SW 1271 (cell line): ENCODE measurements at regions not wholly inside any gene's neighbourhood (a gene's known extent, or its start where the extent isn't known, plus 50 kb on each side); places are given as distances from the start of the nearest gene placed in this dataset.
"Not testable (repeated sequence)": the region's sequence is repeated elsewhere in the genome, so short reads cannot be mapped to it uniquely, and the experiment has no call there.

Source experiments
- DNase-seq, 2 experiments: peaks; one replicate each; lab custom pipeline; 2025; lab: John Stamatoyannopoulos, UW

DNA sequence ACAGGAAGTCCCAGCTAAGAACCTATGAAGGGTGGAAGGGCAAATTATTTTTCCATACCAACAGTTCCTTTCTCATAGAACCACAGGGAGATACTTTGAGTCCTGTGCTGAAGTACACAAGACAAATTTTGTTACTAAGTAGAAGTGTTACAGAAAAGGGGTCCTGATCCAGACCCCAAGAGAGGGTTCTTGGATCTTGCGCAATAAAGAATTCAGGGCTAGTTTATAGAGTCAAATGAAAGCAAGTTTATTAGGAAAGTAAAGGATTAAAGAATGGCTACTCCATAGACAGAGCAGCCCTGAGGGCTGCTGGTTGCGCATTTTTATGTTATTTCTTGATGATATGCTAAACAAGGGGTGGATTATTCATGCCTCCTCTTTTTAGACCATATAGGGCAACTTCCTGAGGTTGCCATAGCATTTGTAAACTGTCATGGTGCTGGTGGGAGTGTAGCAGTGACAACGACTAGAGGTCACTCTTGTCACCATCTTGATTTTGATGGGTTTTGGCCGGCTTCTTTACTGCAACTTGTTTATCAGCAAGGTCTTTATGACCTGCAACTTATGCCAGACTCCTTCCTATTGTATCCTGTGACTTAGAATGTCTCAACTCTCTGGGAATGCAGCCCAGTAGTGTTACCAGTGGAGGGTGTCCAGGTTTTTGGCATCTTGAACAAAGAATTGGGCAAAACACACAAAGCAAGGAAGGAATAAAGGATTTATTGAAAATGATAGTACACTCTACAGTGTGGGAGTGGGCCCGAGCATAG is 409.4 kb downstream of the SH2D4B start:
- no peak for DNase-seq

GRCh38 chr10:80949785-80950184 is 412.1 kb downstream of the SH2D4B start:
- DNase-seq: no peak

- DNase-seq: no peak
Observed at GRCh38 chr10:80952436-80952835, 414.7 kb downstream of the SH2D4B start.

- DNase-seq: no peak
Observed at GRCh38 chr10:80957161-80957560, 419.5 kb downstream of the SH2D4B start.

DNA sequence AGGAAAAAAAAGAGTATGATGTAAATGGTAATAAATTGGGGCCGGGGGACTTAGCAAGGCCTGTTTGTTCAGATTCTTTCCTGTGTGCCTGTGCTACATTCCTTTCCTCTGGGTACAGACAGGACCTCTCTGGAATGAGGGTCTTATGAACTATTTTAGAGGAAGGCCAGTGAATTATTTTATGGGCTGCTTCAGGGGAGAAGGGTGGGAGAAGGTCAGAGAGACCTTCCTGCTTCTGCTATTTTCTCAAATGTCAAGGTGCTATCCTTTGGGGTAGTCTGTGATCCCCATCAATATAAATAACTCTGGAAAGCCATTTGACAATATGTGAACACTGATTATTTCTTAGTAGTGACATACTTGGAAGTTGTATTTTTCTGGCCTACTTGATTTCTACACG is 426.5 kb downstream of the SH2D4B start:
- DNase-seq: no peak

- DNase-seq: no peak
Observed at GRCh38 chr10:80964955-80965614, 427.4 kb downstream of the SH2D4B start.

- no peak for DNase-seq
Observed at GRCh38 chr10:80966326-80966986, 428.8 kb downstream of the SH2D4B start.

DNA sequence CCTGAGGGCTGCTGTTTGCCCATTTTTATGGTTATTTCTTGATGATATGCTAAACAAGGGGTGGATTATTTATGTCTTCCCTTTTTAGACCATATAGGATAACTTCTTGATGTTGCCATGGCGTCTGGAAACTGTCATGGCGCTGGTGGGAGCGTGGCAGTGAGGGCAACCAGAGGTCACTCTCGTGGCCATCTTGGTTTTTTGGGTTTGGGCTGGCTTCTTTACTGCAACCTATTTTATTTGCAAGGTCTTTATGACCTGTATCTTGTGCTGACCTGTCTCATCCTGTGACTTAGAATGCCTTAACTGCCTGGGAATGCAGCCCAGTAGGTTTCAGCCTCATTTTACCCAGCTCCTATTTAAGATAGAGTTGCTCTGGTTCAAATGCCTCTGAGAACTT is 429.7 kb downstream of the SH2D4B start:
- not testable (repeated sequence) for DNase-seq

DNA sequence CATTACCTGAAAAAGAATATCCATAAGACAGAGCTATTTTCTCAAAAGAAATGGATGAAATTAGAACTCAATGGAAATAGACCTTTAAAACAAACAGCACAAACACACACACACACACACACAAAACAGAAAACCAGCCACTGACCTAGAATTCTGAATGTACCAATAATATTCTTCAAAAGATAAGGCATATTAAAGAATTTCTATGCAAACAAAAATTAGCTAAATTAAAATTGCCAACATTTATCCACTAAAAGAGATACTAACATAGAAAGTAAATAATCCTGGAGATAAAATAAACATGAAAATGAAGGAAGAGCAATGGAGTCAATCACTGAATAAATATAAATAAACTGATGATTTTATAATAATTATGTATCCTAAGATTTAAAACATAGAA is 431.2 kb downstream of the SH2D4B start:
- DNase-seq: no peak

DNA sequence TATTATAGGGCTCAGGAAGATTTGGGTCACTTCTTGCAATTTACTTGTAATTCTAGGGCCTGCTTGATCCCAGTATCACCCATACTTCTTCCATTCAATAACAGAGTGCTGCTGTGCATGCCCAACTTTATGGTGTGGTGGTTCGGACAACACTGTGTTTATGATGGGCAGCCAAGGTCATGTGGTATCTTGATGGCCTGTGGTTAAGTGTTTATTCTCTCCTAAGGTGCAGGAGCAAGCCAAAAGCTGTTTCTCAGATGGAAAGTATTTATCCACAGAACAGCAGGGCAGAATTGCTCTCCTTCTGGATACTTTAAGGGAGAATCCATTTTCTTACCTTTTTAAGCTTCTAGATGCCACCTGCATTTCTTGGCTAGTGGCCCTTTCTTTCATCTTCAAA is 433.8 kb downstream of the SH2D4B start:
- no peak for DNase-seq

DNA sequence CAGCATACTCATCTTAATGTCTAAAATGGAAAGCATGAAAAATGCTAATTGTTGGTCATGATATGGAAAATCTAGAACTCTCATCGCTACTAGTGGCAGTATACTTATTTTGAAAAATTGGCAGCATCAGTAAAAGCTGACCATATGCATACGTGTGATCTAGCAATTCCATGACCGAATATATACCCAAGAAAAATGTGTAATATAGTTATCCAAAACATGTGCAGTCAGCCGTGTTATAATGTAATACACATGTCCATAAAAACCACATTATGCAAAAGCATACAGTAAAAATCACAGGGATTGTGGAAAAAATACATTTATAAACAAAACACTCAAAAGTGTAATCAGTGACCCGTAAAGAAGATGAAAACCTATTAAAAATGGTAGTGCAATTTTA is 439.0 kb downstream of the SH2D4B start:
- no peak for DNase-seq

DNA sequence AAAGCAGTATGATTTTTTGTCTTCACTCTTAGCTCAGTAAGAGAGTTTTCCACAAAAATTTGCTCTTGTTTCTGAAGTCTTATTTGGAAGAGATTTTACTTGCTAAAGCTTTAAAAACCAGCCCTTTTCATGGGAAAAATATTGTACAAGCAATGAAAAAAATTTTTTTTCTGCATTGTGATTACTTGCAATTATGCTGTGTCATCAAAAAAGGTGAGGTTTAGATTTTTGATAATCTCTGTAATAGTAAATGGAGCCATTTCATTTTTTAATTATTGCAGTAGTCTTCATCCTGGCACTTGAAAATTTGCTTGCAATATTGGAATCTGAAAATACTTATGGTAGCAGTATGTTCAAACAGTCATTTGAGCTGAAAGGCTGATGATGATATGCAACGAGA is 447.4 kb downstream of the SH2D4B start:
- DNase-seq: no peak

DNA sequence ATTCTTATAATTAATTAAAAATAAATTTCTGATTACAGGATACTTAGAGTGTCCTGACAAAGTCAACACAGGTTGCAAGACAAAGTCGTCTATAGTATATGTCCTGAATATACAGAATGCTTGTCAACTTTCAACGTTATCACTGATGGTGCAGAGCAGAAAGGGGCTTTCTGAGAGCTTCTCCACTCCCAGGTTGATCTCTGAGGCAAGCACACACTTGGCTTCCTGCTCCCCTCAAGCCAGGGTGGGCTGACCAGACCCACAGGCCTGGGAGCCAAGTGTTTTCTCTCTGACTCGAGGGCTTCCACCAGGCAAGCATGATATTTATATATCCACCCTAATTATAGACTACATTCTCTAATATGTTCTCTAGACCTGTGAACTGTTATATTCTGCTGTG is 448.9 kb downstream of the SH2D4B start:
- no peak for DNase-seq

- no peak for DNase-seq
Observed at GRCh38 chr10:80988755-80989154, 451.1 kb downstream of the SH2D4B start.

- no peak for DNase-seq
Observed at GRCh38 chr10:80996615-80997193, 459.0 kb downstream of the SH2D4B start.

DNA sequence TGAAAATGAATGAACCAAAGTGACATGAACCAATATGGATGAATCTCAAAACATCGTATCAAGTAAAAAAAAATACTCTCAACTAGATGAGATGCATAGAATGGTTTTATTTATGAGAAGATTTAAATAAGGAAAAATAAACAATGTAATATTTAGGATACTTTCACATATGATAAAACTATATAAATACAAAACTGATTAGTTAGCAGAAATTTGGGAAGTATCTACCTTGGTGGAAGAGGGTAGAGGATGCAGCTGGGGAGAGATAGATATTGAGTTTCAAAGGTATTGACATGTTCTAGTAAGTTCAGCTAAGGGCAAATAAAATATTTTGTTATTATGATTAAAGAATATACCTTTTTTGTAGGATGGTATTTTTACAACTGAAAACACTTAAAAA is 463.1 kb downstream of the SH2D4B start:
- DNase-seq: no peak

GRCh38 chr10:81002382-81002781 is 464.7 kb downstream of the SH2D4B start:
- no peak for DNase-seq

GRCh38 chr10:81007872-81008271 is 470.2 kb downstream of the SH2D4B start:
- no peak for DNase-seq

DNA sequence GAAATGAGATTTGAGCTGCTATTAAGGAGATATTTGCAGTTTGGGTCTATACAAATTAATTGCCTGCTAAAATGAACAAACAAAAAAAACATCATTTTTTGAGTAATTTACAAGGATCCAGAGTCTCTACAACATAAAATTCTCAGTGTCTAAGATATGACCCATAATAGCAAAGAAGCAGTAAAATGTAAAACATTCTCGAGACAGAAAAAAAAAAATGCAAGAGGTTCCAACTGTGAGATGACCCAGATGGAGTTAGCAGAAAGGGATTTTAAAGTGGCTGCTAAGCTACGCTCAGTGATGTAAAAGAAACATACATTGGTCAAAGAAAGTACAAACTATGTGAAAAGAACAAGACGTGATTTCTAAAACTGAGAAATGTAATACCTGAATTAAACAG is 471.0 kb downstream of the SH2D4B start:
- DNase-seq: no peak

- no peak for DNase-seq
Observed at GRCh38 chr10:81009296-81009695, 471.6 kb downstream of the SH2D4B start.

DNA sequence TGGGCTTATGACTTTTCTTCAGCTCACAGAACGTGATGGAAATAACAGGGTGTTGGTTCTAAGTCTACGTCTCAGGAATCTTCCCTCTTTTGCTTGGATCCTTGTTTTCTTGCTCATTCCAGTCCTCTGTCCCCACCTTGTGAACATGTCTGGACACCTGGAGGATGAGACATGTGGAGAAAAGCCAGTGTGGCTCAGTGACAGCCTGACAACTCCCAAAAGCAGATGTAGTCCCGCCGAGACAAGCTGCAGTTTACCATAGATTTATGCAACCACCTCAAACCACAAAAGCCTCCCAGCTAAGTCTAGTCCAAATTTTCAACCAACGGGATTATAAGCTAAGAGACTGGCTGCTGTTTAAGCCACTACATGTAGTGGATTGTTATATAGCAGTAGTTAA is 476.1 kb downstream of the SH2D4B start:
- no peak for DNase-seq

DNA sequence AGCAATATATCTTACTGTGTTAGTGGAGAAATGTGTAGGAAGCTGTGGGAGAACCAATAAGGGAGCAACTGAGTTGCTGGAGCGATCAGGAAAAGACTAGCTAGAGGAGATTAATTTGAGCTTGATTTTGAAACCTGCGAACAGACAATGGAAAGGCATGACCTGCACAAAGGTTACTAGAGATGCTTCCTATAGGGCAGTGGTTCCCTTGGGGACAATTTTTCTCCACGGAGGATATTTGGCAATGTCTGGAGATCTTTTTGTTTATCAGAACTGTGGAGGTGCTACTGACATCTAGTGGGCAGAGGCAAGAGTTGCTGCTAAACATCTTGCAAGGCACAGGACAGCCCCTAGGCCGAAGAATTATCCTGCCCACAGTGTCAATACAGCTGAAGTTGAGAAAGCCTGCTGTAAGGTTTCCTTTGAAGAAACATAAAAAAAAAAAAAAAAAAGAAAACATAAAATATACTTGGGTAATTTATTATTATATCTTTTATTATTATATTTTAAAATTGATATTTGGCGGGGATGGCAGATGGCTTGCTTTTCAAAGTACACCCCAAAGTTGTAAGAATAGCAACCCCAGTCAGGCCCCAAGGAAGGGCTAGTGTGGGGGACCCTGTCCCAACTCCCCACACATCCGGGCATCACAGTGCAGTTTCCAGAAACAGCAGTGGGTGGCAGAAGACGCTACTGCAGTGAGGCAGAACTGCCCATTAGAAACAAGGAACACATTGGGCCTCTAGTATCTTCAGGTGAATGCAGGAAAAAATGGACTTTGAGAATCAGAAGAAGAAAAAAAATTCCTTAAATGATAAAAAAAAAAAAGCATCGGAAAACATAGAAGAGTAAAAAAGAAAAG is 481.6 kb downstream of the SH2D4B start:
- no peak for DNase-seq
